Naive thymus-derived CD4-positive, alpha-beta T cell (primary cell): ENCODE measurements at regions not wholly inside any gene's neighbourhood (a gene's known extent, or its start where the extent isn't known, plus 50 kb on each side); places are given as distances from the start of the nearest gene placed in this dataset.

Source experiments
- ATAC-seq: fragments of 150-1000 bp; cut with Tn5 transposase; 2 replicates; pipeline ENCODE4 v1.10.0; 2021; ENCODE audit warnings: mild to moderate bottlenecking, moderate library complexity
- CTCF ChIA-PET: fragments of 350-600 bp; sonication (Branson Sonifier 250); formaldehyde crosslinking; loops from one replicate; lab custom pipeline; 2021; ENCODE audit warnings: antibody characterized with exemption; lab: Charles Lee
- POLR2A ChIA-PET: fragments of 350-600 bp; sonication (Branson Sonifier 250); formaldehyde crosslinking; loops from one replicate; lab custom pipeline; 2021; ENCODE audit warnings: antibody characterized with exemption, inconsistent platforms; lab: Charles Lee
- DNase-seq, 9 donors: peaks; one replicate each; pipeline versions ENCODE4 v3.0.0 to v3.0.0-alpha.2; 2020 to 2022; ENCODE audit warnings: mixed read lengths in 1 of 9
- H3K27ac ChIP-seq: one replicate; pipeline ENCODE4 v1.7.0; 2013; ENCODE audit warnings: mild to moderate bottlenecking, low read depth, low read length, moderate library complexity
- H3K27me3 ChIP-seq, 2 donors: one replicate each; pipeline ENCODE4 v1.7.0; 2013; ENCODE audit warnings: low read length in 2 of 2, mild to moderate bottlenecking in 2 of 2, moderate library complexity in 2 of 2; ENCODE audit not compliant: control insufficient read depth in 2 of 2, insufficient read depth in 2 of 2
- H3K36me3 ChIP-seq, 3 experiments: 1 replicate in 2 of 3; 2 replicates in 1 of 3; pipeline ENCODE4 v1.7.0; 2013; ENCODE audit warnings: low read length in 3 of 3, mild to moderate bottlenecking in 3 of 3, moderate library complexity in 1 of 3; ENCODE audit not compliant: insufficient read depth in 3 of 3, control insufficient read depth in 2 of 3
- H3K4me1 ChIP-seq, 2 donors: one replicate each; pipeline ENCODE4 v1.7.0; 2013; ENCODE audit warnings: low read length in 2 of 2, mild to moderate bottlenecking in 2 of 2, moderate library complexity in 1 of 2; ENCODE audit not compliant: control insufficient read depth in 2 of 2, insufficient read depth in 2 of 2
- H3K4me3 ChIP-seq: 2 replicates; pipeline ENCODE4 v1.7.0; 2013; ENCODE audit warnings: mild to moderate bottlenecking, low read length
- H3K9me3 ChIP-seq, 3 experiments: 1 replicate in 2 of 3; 2 replicates in 1 of 3; pipeline ENCODE4 v1.7.0; 2013; ENCODE audit warnings: low read length in 3 of 3; ENCODE audit not compliant: control insufficient read depth in 2 of 3
- H3K27ac Mint-ChIP-seq, 9 donors: one replicate each; pipeline ENCODE4 v1.8.0; 2020 to 2022; ENCODE audit warnings: mixed read lengths in 9 of 9, mild to moderate bottlenecking in 8 of 9, moderate library complexity in 5 of 9, inconsistent platforms in 2 of 9
- H3K27me3 Mint-ChIP-seq, 5 donors: one replicate each; pipeline ENCODE4 v1.8.0; 2021 to 2022; ENCODE audit warnings: mixed read lengths in 5 of 5, mild to moderate bottlenecking in 1 of 5
- H3K36me3 Mint-ChIP-seq, 5 donors: one replicate each; pipeline ENCODE4 v1.8.0; 2020 to 2022; ENCODE audit warnings: mixed read lengths in 5 of 5, mild to moderate bottlenecking in 3 of 5, inconsistent platforms in 1 of 5
- H3K4me1 Mint-ChIP-seq, 7 donors: one replicate each; pipeline ENCODE4 v1.8.0; 2020 to 2022; ENCODE audit warnings: mixed read lengths in 7 of 7, mild to moderate bottlenecking in 3 of 7, inconsistent platforms in 1 of 7
- H3K4me3 Mint-ChIP-seq, 10 donors: one replicate each; pipeline ENCODE4 v1.8.0; 2020 to 2022; ENCODE audit warnings: mild to moderate bottlenecking in 10 of 10, mixed read lengths in 10 of 10, moderate library complexity in 6 of 10, inconsistent platforms in 2 of 10
- H3K9me3 Mint-ChIP-seq, 11 donors: one replicate each; pipeline ENCODE4 v1.8.0; 2020 to 2022; ENCODE audit warnings: mixed read lengths in 11 of 11, mild to moderate bottlenecking in 4 of 11, inconsistent platforms in 1 of 11, moderate library complexity in 1 of 11
- intact Hi-C, 2 donors: fragments of 100-400 bp; cut with micrococcal nuclease; formaldehyde crosslinking; loops; one replicate each; pipeline ENCODE4 v1.15.1; 2023

- H3K4me1 ChIP-seq, result no peaks in the 10 kb centered on the region
- no peak overlapping the region for H3K27ac ChIP-seq
- Mint-ChIP-seq H3K27ac (no peak overlapping the region), H3K27me3 (no peaks in the 10 kb centered on the region), H3K4me1 (no peaks in the 10 kb centered on the region), H3K9me3 (peaks cover 0 to 6% (median 0%) of the 10 kb centered on the region in 11 donors), H3K4me3 (no peak overlapping the region), H3K36me3 (no peaks in the 10 kb centered on the region)
- intact Hi-C loops, result no loop called here
- no peak for DNase-seq
- no peaks in the 10 kb centered on the region for H3K27me3 ChIP-seq
- ChIA-PET POLR2A (no interaction called here), CTCF (no interaction called here)
- H3K36me3 ChIP-seq, result no peaks in the 10 kb centered on the region
- no peak for ATAC-seq
- no peaks in the 10 kb centered on the region for H3K9me3 ChIP-seq
- no peak overlapping the region for H3K4me3 ChIP-seq
Observed at GRCh38 chr4:162804351-162804924, 362.3 kb downstream of the NAF1 start.

GRCh38 chr4:162803378-162803777, 363.3 kb downstream of the NAF1 start:
- H3K27me3 Mint-ChIP-seq, result no peaks in the 10 kb centered on the region
- Histone ChIP-seq H3K4me1 (no peaks in the 10 kb centered on the region), H3K27me3 (no peaks in the 10 kb centered on the region), H3K27ac (no peak overlapping the region), H3K9me3 (no peaks in the 10 kb centered on the region), H3K36me3 (no peaks in the 10 kb centered on the region), H3K4me3 (no peak overlapping the region)
- intact Hi-C loops, result no loop called here
- DNase-seq, result no peak
- no peaks in the 10 kb centered on the region for H3K36me3 Mint-ChIP-seq
- no peaks in the 10 kb centered on the region for H3K4me1 Mint-ChIP-seq
- ChIA-PET CTCF (no interaction called here), POLR2A (no interaction called here)
- no peak for ATAC-seq
- no peak overlapping the region for H3K27ac Mint-ChIP-seq
- no peak overlapping the region for H3K4me3 Mint-ChIP-seq
- H3K9me3 Mint-ChIP-seq, result peaks cover 0 to 6% (median 0%) of the 10 kb centered on the region in 11 donors

GRCh38 chr4:162797108-162797507, 369.6 kb downstream of the NAF1 start:
- H3K36me3 ChIP-seq, result no peaks in the 10 kb centered on the region
- DNase-seq, result no peak
- H3K27ac ChIP-seq, result no peak overlapping the region
- H3K27ac Mint-ChIP-seq, result no peak overlapping the region
- intact Hi-C loops, result no loop called here
- no peaks in the 10 kb centered on the region for H3K27me3 ChIP-seq
- H3K36me3 Mint-ChIP-seq, result no peaks in the 10 kb centered on the region
- H3K9me3 Mint-ChIP-seq, result peaks cover 0 to 6% (median 0%) of the 10 kb centered on the region in 11 donors
- no peaks in the 10 kb centered on the region for H3K4me1 Mint-ChIP-seq
- H3K27me3 Mint-ChIP-seq, result no peaks in the 10 kb centered on the region
- no peak for ATAC-seq
- CTCF ChIA-PET, result no interaction called here
- H3K4me3 Mint-ChIP-seq, result no peak overlapping the region
- H3K9me3 ChIP-seq, result no peaks in the 10 kb centered on the region
- no peaks in the 10 kb centered on the region for H3K4me1 ChIP-seq
- POLR2A ChIA-PET, result no interaction called here
- no peak overlapping the region for H3K4me3 ChIP-seq

- no peak for ATAC-seq
- intact Hi-C loops, result no loop called here
- H3K27me3 ChIP-seq, result no peaks in the 10 kb centered on the region
Observed at GRCh38 chr4:162793571-162793970, 373.1 kb downstream of the NAF1 start.

GRCh38 chr4:162793004-162793403, 373.7 kb downstream of the NAF1 start:
- Mint-ChIP-seq H3K27ac (no peak overlapping the region), H3K36me3 (no peaks in the 10 kb centered on the region), H3K27me3 (no peaks in the 10 kb centered on the region), H3K4me3 (no peak overlapping the region), H3K9me3 (peaks cover 0 to 14% (median 0%) of the 10 kb centered on the region in 11 donors), H3K4me1 (no peaks in the 10 kb centered on the region)
- Histone ChIP-seq H3K4me3 (no peak overlapping the region), H3K27ac (no peak overlapping the region), H3K9me3 (no peaks in the 10 kb centered on the region), H3K4me1 (no peaks in the 10 kb centered on the region), H3K36me3 (no peaks in the 10 kb centered on the region), H3K27me3 (no peaks in the 10 kb centered on the region)
- ATAC-seq, result no peak
- no peak for DNase-seq
- ChIA-PET CTCF (no interaction called here), POLR2A (no interaction called here)
- intact Hi-C loops, result no loop called here

More at GRCh38 chr4:162793571-162793970, 373.1 kb downstream of the NAF1 start:
- H3K27ac ChIP-seq, result no peak overlapping the region
- H3K9me3 ChIP-seq, result no peaks in the 10 kb centered on the region
- no peak overlapping the region for H3K4me3 Mint-ChIP-seq
- H3K4me3 ChIP-seq, result no peak overlapping the region
- no peaks in the 10 kb centered on the region for H3K36me3 Mint-ChIP-seq
- no peaks in the 10 kb centered on the region for H3K36me3 ChIP-seq
- H3K27me3 Mint-ChIP-seq, result no peaks in the 10 kb centered on the region
- POLR2A ChIA-PET, result no interaction called here
- no peak overlapping the region for H3K27ac Mint-ChIP-seq
- H3K9me3 Mint-ChIP-seq, result peaks cover 0 to 12% (median 0%) of the 10 kb centered on the region in 11 donors
- DNase-seq, result no peak
- CTCF ChIA-PET, result no interaction called here
- no peaks in the 10 kb centered on the region for H3K4me1 ChIP-seq
- no peaks in the 10 kb centered on the region for H3K4me1 Mint-ChIP-seq

- intact Hi-C loops, result no loop called here
- H3K4me1 Mint-ChIP-seq, result no peaks in the 10 kb centered on the region
- Histone ChIP-seq H3K27ac (no peak overlapping the region), H3K36me3 (no peaks in the 10 kb centered on the region), H3K4me3 (no peak overlapping the region), H3K9me3 (no peaks in the 10 kb centered on the region), H3K4me1 (no peaks in the 10 kb centered on the region), H3K27me3 (no peaks in the 10 kb centered on the region)
- no peak overlapping the region for H3K4me3 Mint-ChIP-seq
- no peak for ATAC-seq
- H3K9me3 Mint-ChIP-seq, result peaks cover 0 to 14% (median 1%) of the 10 kb centered on the region in 11 donors
- POLR2A ChIA-PET, result no interaction called here
- H3K27ac Mint-ChIP-seq, result no peak overlapping the region
- no peaks in the 10 kb centered on the region for H3K27me3 Mint-ChIP-seq
- CTCF ChIA-PET, result no interaction called here
- no peaks in the 10 kb centered on the region for H3K36me3 Mint-ChIP-seq
- no peak for DNase-seq
Observed at GRCh38 chr4:162791226-162791625, 375.5 kb downstream of the NAF1 start.

- no peaks in the 10 kb centered on the region for H3K4me1 ChIP-seq
- CTCF ChIA-PET, result no interaction called here
- no peak overlapping the region for H3K4me3 ChIP-seq
- intact Hi-C loops, result no loop called here
- Mint-ChIP-seq H3K27ac (no peak overlapping the region), H3K9me3 (peaks cover 0 to 14% (median 2%) of the 10 kb centered on the region in 11 donors), H3K27me3 (peaks cover 0 to 5% (median 0%) of the 10 kb centered on the region in 5 donors), H3K36me3 (no peaks in the 10 kb centered on the region), H3K4me3 (no peak overlapping the region), H3K4me1 (no peaks in the 10 kb centered on the region)
- no peaks in the 10 kb centered on the region for H3K36me3 ChIP-seq
- H3K9me3 ChIP-seq, result no peaks in the 10 kb centered on the region
- no peak for ATAC-seq
- H3K27me3 ChIP-seq, result no peaks in the 10 kb centered on the region
- H3K27ac ChIP-seq, result no peak overlapping the region
- POLR2A ChIA-PET, result no interaction called here
- no peak for DNase-seq
Observed at GRCh38 chr4:162787120-162787519, 379.6 kb downstream of the NAF1 start.
